Midbrain (tissue), 1 donor: ENCODE measurements at regions not wholly inside any gene's neighbourhood (a gene's known extent, or its start where the extent isn't known, plus 50 kb on each side); places are given as distances from the start of the nearest gene placed in this dataset.
"Not testable (repeated sequence)": the region's sequence is repeated elsewhere in the genome, so short reads cannot be mapped to it uniquely, and the experiment has no call there.

Experiments
- DNase-seq: peaks from one replicate; lab custom pipeline; 2025; lab: John Stamatoyannopoulos, UW

- DNase-seq, result no peak
Observed at GRCh38 chr4:18180122-18180521, 158.6 kb upstream of the LCORL start.

DNA sequence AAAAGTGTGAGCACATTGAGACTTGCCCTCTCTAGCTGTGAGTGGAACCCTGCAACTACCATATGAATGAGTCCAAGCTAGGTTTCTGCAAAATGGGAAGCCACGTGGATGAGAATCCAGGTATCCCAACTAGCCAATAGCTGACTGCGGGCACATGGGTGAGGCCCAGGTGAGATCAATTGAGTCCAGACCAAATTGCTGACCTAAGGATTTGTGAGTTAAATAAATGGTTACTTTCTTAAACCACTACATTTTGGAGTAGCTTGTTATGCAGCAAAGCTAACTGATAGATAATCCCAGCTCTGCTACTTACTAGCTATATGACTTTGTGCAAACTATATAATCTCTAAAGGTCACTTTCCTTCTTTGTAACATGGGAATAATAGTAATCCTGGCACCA is 150.3 kb upstream of the LCORL start:
- no peak for DNase-seq

DNA sequence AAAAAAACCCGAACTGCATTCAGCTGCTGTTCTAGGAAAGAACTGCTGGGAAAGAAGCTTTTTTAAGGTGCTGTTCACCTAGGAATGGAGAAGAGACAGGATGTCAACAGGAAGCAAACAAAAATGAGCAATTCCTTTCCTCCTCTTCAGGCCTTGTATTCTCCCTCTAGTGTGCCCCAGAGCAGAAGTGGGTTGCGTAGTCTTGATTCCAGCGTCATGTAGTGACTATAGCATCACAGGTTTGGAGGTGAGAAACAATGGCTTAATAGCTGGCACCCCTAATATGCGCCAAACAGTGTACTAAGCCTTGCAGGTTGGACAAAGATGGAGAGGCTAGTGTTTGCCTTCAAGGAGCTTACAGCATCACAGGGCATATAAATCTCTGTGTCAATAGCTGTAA is 146.3 kb upstream of the LCORL start:
- no peak for DNase-seq

DNA sequence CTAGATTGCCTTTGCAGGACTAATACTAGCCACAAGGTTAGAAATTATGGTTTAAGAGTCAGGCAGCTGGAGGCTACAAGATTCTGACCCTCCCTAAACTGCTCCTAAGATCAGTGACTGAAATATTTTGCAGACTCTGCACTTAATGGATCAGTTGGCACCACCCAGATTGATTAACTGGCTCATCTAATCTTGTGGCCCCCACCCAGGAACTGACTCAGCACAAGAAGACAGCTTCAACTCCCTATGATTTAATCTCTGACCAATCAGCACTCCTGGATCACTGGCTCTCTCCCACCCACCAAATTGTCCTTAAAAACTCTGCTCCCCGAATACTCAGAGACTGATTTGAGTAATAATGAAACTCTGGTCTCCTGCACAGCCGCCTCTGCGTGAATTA is 145.4 kb upstream of the LCORL start:
- no peak for DNase-seq

- no peak for DNase-seq
Observed at GRCh38 chr4:18162453-18162852, 140.9 kb upstream of the LCORL start.

DNA sequence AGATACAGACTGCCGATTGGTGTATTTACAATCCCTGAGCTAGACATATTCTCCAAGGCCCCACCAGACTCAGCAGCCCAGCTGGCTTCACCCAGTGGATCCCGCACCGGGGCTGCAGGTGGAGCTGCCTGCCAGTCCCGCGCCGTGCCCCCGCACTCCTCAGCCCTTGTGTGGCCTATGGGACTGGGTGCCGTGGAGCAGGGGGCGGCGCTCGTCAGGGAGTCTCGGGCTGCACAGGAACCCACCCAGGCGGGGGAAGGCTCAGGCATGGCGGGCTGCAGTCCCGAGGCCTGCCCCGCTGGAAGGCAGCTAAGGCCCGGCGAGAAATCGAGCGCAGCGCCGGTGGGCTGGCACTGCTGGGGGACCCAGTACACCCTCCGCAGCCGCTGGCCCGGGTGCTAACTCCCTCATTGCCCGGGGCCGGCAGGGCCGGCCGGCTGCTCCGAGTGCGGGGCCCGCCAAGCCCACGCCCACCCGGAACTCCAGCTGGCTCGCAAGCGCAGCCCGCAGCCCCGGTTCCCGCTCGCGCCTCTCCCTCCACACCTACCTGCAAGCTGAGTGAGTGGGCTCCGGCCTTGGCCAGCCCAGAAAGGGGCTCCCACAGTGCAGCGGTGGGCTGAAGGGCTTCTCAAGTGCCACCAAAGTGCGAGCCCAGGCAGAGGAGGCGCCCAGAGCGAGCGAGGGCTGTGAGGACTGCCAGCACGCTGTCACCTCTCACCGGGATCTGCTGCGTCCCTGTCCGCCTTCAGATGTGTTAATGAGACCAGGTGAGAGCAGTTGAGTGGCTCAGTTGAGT is 137.8 kb upstream of the LCORL start:
- DNase-seq, result not testable (repeated sequence)

- no peak for DNase-seq
Observed at GRCh38 chr4:18155067-18156041, 133.8 kb upstream of the LCORL start.

DNA sequence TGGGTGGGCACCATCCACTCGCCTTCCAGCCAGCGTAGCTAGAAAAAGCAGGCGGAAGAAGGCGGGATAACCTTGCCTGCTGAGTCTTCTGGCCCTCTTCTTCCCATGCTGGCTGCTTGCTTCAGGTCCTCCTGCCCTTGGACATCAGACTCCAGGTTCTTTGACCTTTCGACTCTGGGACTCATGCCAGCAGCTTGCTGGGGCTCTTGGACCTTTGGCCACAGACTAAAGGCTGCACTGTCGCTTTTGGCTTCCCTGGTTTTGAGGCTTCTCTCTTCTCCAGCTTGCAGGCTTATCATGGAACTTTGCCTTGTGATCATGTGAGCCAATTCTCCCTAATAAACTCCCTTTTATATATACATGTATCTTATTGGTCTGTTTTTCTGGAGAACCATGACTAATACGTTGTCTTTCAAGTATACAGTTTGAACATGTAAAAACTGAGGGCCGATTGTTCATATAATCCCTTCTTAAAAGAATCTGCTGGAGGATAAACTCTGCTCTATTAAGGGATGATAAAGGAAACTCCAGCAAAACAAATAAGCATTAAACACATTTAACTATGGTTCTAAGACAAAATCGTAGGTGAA is 116.6 kb upstream of the LCORL start:
- no peak for DNase-seq

DNA sequence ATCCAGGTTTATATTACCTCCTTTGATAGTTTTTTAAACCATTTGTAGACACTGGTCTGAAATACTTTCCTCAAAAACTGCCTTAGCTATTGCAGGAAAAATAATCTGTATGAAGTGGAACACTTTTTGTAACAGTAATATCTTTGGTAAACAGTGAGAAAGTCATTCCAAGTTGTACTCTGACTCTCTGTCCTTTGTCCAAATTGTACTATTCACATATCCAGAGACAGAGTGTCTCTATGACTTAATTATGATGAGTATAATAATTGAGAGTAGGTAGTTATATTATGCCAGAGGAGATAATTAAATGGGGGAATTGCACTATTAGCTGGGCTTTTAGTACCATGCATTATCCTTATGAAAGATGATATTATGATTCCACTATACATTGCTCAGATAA is 112.6 kb upstream of the LCORL start:
- no peak for DNase-seq

DNA sequence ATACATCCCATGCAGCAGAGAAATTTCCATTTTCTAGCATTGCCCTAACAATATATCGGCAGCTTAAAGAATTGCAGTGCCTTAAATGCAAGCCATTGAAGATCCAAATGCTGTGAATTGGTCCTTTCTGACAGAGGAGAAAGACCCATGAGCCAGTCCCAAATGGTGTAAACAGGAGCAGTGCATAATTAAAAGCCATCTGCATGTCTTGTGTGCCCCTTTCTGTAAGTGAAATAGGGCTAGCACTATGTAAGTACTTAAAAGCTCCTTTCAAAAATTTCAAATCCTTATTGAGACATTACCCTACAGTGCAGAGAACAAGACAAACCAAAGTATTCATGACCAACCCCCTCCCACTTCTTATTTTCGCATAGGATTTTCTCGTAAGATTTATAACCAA is 108.7 kb upstream of the LCORL start:
- DNase-seq, result no peak

DNA sequence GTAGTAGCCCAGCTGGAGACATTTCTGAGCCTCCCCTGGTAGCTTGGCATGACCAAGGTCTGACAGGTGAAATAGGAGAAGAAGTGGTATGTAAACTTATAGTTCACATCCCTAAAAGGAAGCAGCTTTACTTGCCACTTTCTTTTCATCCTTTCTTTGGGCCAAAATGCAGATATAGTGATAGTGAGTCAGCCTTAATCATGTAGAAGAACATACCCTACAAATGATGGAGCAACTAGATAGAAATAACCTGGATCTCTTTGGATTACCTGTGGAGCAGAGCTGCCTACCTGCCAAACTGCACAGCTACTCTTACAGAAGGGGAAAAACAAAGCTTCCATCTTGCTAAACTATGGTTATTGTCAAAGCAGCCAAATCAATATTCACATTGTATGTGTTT is 106.7 kb upstream of the LCORL start:
- DNase-seq, result no peak

DNA sequence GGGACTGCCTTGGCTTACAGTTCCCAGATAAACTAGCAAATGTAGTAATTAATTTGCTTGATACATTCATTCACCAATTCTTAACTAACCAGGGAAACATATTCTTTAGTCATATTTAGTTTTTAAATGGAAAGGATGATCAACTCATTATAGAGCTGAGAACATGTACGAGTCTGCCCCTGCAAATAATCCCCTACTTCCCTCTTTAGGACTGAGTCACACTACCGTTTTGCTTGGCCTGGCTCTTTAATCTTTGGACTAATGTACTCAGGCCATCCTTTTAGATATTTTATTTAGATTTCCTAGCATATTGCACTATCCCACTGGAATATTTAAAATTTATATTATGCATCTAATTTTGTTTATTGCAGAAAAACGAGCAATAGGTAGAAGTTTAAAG is 105.5 kb upstream of the LCORL start:
- DNase-seq, result no peak

GRCh38 chr4:18113710-18114331 is 92.3 kb upstream of the LCORL start:
- no peak for DNase-seq

- DNase-seq, result no peak
Observed at GRCh38 chr4:18111081-18111480, 89.5 kb upstream of the LCORL start.

GRCh38 chr4:18110099-18110498 is 88.5 kb upstream of the LCORL start:
- DNase-seq, result no peak

GRCh38 chr4:18109676-18110075 is 88.1 kb upstream of the LCORL start:
- no peak for DNase-seq

GRCh38 chr4:18107848-18108528 is 86.4 kb upstream of the LCORL start:
- not testable (repeated sequence) for DNase-seq

- DNase-seq, result no peak
Observed at GRCh38 chr4:18106620-18107019, 85.1 kb upstream of the LCORL start.

GRCh38 chr4:18105030-18106011 is 83.8 kb upstream of the LCORL start:
- DNase-seq, result no peak

- DNase-seq, result no peak
Observed at GRCh38 chr4:18103876-18104605, 82.5 kb upstream of the LCORL start.
